ENCODE measurements at regions not wholly inside any gene's neighbourhood (a gene's known extent, or its start where the extent isn't known, plus 50 kb on each side); places are given as distances from the start of the nearest gene placed in this dataset.

- no peak for TF ChIP-seq CTCF (IDR thresholded peaks at IDR 0.05)
- no peak for TF ChIP-seq POLR2A (IDR thresholded peaks at IDR 0.05)
Measured at GRCh38 chr7:19415123-19415522, 269.9 kb upstream of the FERD3L start.

Data from esophagus squamous epithelium (tissue), 4 donors.